Thoracic aorta (tissue), 2 donors: ENCODE measurements at regions not wholly inside any gene's neighbourhood (a gene's known extent, or its start where the extent isn't known, plus 50 kb on each side); places are given as distances from the start of the nearest gene placed in this dataset.

ENCODE experiments used
- ATAC-seq: fragments of 150-250 bp; one replicate; pipeline ENCODE4 v1.8.0; 2017; ENCODE audit warnings: low read depth; ENCODE audit not compliant: insufficient number of reproducible peaks, low FRiP score
- DNase-seq: peaks from one replicate; pipeline ENCODE4 v3.0.0-alpha.2; 2020; ENCODE audit warnings: low spot score
- H3K27ac ChIP-seq, 2 donors: fragments of 200-600 bp; sonication (generic); 1 replicate in 1 of 2; 2 replicates in 1 of 2; pipeline ENCODE4 v1.5.1; 2016; ENCODE audit warnings: mild to moderate bottlenecking in 2 of 2, moderate library complexity in 2 of 2
- H3K27me3 ChIP-seq: fragments of 200-600 bp; sonication (generic); replicated peaks from 2 replicates; pipeline ENCODE4 v1.6.0; 2016; ENCODE audit warnings: mild to moderate bottlenecking; ENCODE audit not compliant: insufficient read depth
- H3K36me3 ChIP-seq: fragments of 200-600 bp; sonication (generic); one replicate; pipeline ENCODE4 v1.5.1; 2016
- H3K4me1 ChIP-seq, 2 donors: fragments of 200-600 bp; sonication (generic); 1 replicate in 1 of 2; 2 replicates in 1 of 2; pipeline versions ENCODE4 v1.5.1 to v1.6.0; 2016; ENCODE audit warnings: low read depth in 2 of 2, mild to moderate bottlenecking in 1 of 2; ENCODE audit not compliant: control insufficient read depth in 1 of 2
- H3K4me3 ChIP-seq: fragments of 200-600 bp; sonication (generic); 2 replicates; pipeline ENCODE4 v1.5.1; 2016; ENCODE audit warnings: mild to moderate bottlenecking
- H3K9me3 ChIP-seq: fragments of 200-600 bp; sonication (generic); 2 replicates; pipeline ENCODE4 v1.5.1; 2016
- CTCF ChIP-seq: fragments of 200-600 bp; sonication (generic); IDR thresholded peaks from one replicate; pipeline ENCODE4 v1.5.1; 2019; ENCODE audit warnings: antibody characterized with exemption

GRCh38 chr5:89850513-89850865 is 559.1 kb downstream of the CETN3 start:
- ATAC-seq (no peak), DNase-seq (no peak)
- TF ChIP-seq CTCF, result no peak
- H3K36me3 ChIP-seq, result no peaks in the 10 kb centered on the region
- no peak overlapping the region for H3K27ac ChIP-seq
- H3K4me3 ChIP-seq, result no peak overlapping the region
- H3K27me3 ChIP-seq, result no peaks in the 10 kb centered on the region
- H3K9me3 ChIP-seq, result no peaks in the 10 kb centered on the region
- peaks cover 0 to 21% of the 10 kb centered on the region in 2 donors for H3K4me1 ChIP-seq

GRCh38 chr5:89849830-89850512 is 559.6 kb downstream of the CETN3 start:
- no peak for ATAC-seq
- DNase-seq, result no peak
- no peaks in the 10 kb centered on the region for H3K9me3 ChIP-seq

GRCh38 chr5:89847743-89848142 is 561.8 kb downstream of the CETN3 start:
- H3K4me3 ChIP-seq, result no peak overlapping the region
- no peak for TF ChIP-seq CTCF
- H3K27me3 ChIP-seq, result no peaks in the 10 kb centered on the region
- ATAC-seq (no peak), DNase-seq (no peak)
- H3K4me1 ChIP-seq, result peaks cover 0 to 16% of the 10 kb centered on the region in 2 donors
- no peak overlapping the region for H3K27ac ChIP-seq
- no peaks in the 10 kb centered on the region for H3K9me3 ChIP-seq
- H3K36me3 ChIP-seq, result no peaks in the 10 kb centered on the region

More at GRCh38 chr5:89849830-89850512, 559.6 kb downstream of the CETN3 start:
- H3K4me3 ChIP-seq, result no peak overlapping the region
- no peak overlapping the region for H3K27ac ChIP-seq
- H3K27me3 ChIP-seq, result no peaks in the 10 kb centered on the region
- TF ChIP-seq CTCF, result no peak
- H3K36me3 ChIP-seq, result no peaks in the 10 kb centered on the region
- peaks cover 0 to 21% of the 10 kb centered on the region in 2 donors for H3K4me1 ChIP-seq

- Histone ChIP-seq H3K4me1 (peaks cover 0 to 13% of the 10 kb centered on the region in 2 donors), H3K27ac (no peak overlapping the region), H3K36me3 (no peaks in the 10 kb centered on the region), H3K4me3 (no peak overlapping the region), H3K27me3 (no peaks in the 10 kb centered on the region), H3K9me3 (no peaks in the 10 kb centered on the region)
- ATAC-seq, result no peak
- no peak for TF ChIP-seq CTCF
- no peak for DNase-seq
Measured at GRCh38 chr5:89844548-89844947, 565.0 kb downstream of the CETN3 start.

- no peak overlapping the region for H3K4me3 ChIP-seq
- ATAC-seq (no peak), DNase-seq (no peak)
- no peaks in the 10 kb centered on the region for H3K9me3 ChIP-seq
- H3K4me1 ChIP-seq, result peaks cover 0 to 12% of the 10 kb centered on the region in 2 donors
- no peaks in the 10 kb centered on the region for H3K27me3 ChIP-seq
- no peak overlapping the region for H3K27ac ChIP-seq
- no peak for TF ChIP-seq CTCF
- H3K36me3 ChIP-seq, result no peaks in the 10 kb centered on the region
Measured at GRCh38 chr5:89842531-89842930, 567.0 kb downstream of the CETN3 start.
